DMS79 treated with DMSO at 0.1 percent for 48 hours (cell line): ENCODE measurements at regions not wholly inside any gene's neighbourhood (a gene's known extent, or its start where the extent isn't known, plus 50 kb on each side); places are given as distances from the start of the nearest gene placed in this dataset.

Experiments
- DNase-seq: peaks from one replicate; lab custom pipeline; 2025; lab: John Stamatoyannopoulos, UW

DNA sequence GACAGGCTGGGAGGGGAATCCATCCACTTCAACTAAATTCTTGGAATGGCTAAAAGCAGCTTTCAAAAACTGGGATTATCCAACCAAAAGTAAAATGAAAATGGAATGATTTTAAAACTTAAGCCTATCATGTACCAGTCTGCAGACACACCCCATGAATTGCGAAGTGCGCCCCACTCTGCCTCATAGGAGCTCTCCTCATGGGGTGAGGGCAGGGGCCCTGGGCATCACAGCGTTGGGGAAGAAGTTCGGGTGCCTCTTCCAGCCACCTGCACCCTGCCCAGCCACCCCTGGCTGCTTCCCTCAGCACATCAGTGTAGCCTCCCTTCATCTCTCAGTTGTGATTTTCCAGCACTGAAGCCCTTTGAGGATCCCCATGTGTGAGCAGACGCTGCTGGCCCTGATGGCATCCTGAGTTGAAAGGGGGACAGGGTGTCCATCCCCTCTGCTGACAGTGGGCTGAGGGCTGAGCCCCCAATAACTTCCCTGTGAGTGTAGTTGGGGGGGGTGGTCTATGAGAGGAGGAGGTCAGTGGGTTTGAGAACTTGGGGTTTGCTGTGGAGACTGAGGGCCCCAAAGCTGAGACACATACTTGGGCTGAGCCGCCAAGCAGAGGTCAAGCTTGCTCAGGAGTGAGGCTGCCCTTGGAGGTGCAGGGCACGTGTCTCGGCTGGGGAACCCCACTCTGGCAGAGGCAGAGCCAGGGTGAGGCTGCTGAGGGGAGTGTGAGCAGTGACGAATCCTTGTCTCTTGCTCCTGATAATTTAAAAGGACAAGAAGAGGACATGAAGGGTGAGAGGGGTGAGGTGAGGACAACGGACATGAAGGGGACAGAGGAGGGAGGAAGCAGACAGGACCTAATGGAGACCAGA lies 542.1 kb downstream of the TCERG1L start:
- DNase-seq, result no peak

DNA sequence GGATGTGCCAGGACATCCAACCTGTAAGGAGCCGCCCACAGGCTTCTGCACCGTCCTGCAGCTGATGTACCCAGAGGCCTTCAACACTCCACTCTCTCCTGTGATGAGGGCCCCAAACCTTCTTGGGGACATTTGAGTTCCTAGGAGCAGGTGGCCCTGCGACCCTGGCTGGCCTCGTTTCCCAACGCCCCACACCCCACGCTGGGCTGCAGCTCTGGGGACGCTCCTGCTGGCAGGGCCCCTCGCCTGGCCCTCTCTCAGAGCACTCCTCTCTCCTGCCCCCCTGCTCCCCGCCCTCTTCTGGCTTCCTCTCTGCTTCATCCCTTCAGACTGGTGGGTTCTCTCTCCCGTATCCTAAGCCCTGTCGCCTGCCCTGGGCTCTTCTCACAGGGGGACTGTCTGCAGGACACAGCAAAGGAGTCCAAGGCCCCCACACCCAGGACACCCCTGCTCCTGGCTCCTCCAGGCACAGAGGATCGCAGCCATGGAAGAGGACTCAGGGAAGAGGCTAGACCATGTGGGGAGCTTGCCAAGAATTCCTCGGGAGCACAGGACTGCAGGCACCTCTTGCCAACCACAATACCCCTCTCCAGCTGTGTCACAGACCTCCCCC lies 541.4 kb downstream of the TCERG1L start:
- DNase-seq, result no peak

DNA sequence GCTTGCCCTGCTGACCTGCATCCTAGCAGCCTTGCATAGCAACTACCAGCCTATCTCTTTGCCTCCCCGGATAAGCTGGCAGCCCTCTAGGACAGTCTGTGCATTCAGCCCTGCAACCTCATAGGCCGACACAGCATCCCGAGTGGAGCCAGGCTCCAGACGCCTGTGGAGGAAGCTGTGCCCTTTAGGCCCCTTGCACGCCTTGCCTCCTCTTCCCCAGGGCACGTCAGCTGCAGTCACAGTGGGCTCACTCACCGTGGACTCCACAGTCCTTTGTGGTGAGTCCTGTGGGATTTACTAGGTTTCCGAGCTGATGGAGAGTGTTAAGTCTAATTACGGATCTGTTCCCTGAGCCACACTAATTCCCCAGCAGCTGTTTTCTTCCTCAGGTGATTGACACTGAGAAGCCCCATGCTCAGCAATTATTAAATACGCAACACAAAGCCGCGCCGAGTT lies 540.0 kb downstream of the TCERG1L start:
- DNase-seq, result no peak

DNA sequence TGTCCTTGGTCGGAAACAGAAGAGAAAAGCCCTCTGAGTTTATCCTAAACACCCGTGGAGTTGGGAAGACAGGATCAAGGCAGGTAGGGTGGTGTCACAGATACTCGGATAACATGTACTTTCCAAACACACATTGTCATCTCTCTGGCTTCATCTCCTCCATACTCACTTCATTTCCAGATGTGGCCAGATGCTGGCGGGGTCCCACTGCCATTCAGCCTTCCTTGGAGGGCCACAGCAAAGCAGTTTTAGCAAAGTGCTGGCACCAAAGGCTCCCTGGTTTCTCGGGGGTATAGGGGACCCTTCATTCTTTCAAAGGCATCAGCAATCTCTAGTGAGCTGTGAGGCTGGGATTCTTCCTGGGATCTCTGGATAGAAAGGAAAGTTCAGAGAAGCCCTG lies 539.5 kb downstream of the TCERG1L start:
- DNase-seq, result no peak

DNA sequence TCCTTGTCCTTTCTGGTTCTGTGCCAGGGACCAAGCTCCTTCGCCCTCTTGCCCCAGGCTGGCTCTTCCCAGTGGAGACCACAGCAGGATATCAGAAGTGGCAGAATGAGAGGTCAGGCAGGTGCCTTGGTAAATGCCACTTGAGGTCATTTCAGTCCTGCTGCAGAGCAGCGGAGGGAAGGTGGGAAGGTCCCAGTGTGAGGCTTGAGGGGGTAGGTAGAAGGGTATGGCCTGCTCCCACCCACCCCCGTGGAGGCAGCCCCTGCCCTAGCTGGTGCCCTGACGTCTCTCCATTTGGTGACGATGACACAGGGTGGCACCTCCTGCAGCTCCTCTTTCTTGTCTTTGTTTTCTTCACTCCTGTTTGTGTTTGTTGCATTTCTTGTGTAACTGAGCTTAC lies 538.8 kb downstream of the TCERG1L start:
- no peak for DNase-seq

DNA sequence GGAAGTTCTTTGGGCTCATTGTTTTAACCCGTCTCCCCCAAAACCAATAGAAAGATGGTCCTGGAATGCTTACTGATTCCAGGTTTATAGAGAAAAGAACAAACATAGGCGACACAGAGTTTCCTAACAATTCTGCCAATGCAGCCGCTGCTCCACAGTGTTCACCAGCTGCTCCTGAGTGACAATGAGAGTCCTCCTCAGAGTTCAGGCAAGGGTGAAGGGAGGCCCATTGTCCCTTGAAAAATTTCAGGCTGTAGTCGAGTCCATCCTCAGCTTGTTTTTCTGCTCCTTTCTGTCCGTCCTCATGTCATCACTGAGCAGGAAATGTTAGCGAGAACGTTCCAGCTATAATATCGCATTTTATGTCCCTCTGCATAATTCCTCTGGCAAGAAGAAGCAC lies 537.6 kb downstream of the TCERG1L start:
- DNase-seq, result no peak

DNA sequence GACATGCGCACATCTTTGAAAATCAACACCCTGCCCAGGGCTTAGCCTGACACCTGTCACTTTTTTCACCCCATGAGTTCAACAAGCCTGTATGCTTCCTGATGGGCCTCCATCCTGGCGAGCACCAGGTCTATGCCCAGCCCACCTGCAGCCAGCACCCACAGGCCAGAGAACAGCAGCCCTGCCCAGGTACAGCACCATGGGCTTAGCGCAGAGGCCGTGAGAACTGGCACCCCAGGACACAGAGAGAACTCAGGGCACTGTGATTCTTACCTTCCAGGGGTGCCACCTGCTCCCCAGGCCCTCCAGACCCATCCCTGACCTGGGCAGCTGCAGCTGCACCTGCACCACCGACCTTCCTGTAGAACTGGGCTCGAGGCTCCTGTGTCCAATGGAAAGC lies 536.6 kb downstream of the TCERG1L start:
- DNase-seq, result no peak

DNA sequence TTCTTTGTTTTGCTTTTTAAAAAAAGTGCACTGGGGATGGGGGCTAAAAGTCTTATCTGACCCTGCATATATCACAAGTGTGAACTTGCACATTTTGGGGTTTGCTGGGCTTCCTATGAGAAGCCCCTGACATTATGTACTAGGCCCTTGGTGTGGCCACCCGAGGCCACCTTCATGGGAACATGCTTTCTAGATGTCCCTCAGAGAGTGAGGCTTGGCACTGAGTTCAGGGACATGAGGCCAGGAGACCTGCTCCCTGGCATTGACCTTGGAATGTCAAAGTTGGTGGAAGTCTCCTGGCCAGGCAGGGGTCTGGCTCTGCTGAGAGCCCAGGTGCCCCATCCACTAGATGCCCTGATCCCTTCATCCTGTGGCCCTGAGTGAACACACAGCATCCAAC lies 536.2 kb downstream of the TCERG1L start:
- no peak for DNase-seq

DNA sequence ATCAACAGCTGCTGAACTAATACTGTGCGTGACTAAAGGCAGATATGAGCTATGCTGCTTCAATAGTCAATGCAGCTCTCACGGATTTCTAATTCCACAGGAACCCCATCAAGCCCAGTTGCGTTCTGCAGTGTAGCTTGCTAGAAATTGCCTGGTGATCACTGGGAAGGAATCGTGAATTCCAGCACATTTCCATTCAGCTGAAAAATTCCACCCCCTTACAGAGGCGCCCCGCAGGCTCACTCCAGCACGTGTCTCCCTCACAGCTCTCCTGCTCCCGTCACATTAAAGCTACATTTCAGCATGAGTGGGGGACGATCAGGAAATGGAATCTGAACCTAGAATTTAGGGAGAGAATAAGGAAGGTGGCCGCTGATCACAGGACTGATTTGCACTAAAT lies 534.8 kb downstream of the TCERG1L start:
- DNase-seq, result no peak

DNA sequence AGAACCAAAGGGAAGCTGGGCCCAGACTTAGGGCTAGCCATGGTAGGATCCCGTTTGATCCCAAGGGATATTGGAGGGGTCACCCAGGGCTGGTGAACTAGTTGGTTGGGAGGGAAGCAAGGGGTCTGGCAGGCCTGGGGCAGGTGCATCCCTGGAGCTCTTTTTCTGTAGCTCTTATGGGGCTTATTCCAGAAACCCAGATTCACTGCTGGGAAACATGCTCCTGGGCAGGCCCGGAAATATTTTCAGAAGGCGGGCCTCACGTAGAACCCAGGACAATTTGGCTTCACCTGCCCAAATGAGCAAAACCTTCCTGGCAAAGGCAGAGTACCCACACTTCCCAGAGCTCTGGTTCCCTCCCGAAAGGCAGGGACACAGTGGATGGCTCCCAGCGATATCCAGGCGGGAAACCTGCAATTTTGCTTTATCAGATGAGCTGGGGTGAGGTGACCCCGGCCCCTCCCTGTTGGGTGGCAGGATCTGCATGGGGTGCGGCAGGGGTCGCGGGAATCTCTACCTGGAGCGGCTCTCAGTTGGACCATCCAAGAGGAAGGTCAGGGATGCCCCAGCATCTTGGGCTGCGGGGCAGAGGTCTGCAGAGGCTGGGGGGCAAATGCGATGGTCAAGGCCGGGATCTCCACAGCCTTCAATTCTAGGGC lies 533.9 kb downstream of the TCERG1L start:
- DNase-seq, result no peak

DNA sequence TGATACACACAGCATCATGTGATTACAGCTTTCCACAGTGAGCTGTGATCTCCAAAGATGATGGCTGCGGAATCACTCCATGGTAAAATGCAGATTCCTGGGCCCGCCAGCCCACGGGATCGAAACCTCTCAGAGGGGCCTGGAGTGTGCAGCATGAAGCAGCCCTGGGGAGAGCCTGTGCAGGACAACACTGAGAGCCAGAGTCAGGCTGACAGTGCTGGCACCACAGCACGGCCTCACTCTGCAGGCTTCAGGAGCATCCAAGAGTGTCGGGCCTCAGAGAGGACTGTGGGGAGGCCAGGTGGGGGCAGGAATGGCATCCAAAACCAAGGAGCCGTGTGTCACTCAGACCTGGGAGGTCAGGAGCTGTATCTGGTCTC lies 533.4 kb downstream of the TCERG1L start:
- DNase-seq, result no peak

DNA sequence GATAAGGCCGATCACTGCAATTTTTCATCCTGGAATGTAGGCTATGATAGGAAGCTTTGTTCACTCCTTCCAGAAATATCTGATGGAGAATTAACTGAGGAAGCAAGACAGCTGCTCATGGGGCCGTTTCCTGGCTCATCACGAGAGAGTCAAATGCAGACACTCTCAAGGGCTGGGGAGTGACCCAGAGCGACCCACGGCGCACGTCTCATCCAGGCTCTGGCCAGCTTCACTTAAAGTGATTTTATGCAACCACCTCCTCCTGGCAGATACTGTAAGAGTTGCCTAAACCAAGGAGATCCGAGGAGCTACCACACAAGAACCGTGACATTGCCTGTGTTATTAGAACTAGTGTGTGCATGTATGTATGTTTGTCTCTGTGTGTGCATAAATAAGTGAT lies 530.8 kb downstream of the TCERG1L start:
- DNase-seq, result no peak

DNA sequence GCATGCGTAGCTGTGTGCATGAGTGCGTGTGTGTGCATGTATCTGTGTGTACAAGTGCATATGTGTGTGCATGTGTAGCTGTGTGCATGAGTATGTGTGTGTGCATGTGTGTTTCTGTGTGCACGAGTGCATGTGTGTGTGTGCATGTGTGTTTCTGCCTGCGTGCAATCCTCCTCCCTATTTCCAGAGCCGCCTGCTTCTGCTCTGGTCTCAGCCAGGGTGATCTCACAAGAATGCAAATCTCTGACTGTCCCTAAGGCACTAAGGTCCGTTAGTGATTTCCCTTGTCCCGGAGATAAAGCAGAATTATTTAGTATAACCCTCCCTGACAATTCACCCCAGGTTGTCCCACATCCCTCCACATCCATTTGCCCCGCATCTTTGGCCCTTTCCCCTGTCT lies 530.3 kb downstream of the TCERG1L start:
- no peak for DNase-seq

DNA sequence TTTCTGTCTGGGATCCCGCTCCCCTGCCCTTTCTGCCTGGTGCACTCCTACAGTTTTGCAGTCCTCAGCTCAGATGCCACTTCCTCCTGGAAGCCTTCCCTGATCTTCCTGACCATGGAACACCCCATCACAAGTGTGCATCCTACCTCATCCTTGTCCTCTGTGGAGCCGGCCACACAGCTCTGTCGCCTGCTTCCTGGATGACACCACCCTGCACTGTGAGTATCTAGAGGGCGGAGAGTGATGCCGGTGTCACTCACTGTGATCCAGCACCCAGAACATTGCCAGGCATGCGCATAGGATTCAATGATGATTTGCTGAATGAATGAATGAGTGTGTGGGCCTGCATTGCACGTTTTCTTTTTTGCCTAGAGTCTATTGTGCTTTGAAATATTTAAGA lies 529.9 kb downstream of the TCERG1L start:
- no peak for DNase-seq

DNA sequence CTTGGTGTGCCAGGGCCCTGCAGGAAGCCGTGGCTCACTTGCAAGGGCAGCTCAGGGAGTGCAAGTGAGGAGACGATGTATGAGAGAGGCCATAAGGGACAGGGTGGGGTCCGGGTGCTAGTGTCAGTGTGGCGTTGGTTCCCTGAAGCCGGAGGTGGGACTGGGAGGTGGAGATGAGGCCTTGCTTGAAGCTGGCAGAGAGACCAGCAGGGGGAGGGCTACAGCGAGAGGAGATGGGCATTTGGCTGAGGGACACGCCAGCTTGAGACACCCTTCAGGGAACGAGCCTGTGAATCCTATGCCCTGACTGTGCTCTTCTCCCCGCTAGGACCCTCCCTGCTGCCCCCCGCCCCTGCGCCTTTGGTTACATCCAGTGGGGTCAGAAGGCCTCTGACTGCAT lies 529.1 kb downstream of the TCERG1L start:
- DNase-seq, result no peak

DNA sequence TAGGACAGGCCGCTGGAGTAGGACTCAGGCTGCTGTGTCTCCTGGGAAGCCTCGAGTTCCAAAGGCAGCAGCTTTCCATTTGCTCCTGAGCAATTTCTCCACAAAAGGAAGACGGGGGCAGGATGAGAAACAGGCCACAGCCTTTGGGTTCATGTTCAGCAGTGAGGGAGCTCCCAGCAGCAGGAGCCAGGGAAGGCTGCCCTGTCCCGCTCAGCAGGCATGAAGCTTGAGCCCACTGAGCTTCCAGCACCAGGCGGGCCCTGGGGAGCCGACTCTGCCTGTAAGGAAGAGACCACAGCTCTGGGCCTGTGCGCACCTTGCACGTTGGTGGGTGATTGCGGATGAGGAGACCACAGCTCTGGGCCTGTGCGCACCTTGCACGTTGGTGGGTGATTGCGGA lies 527.2 kb downstream of the TCERG1L start:
- no peak for DNase-seq

DNA sequence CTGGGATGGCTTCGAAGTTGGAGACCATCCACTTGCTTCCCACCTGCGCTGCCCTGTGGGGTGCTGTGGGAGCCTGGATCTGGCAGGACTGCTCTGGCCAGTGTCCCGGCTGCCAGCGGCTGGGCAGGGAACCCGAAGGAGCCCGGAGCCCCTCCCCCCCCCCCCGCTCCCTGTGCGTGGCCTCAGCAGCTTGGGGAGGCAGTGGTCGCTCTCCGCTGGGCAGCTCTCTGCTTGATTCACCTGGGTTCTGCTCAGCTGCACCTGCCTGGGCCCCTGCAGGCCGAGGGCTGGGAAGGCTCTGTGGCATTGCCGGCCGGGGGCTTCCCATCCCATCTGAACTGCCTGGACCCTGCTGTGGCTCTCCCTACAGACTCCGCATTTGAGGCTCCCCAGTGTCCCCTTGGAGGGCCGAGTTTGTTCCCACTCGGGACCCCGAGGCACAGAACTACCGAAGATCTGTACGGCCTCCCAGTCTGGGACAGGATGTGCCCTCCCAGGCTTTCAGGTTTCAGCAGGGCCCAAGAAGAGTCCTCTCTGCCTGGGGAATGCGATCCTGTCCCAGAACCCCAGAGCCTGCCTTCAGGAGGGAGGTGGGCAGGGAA lies 525.1 kb downstream of the TCERG1L start:
- no peak for DNase-seq

DNA sequence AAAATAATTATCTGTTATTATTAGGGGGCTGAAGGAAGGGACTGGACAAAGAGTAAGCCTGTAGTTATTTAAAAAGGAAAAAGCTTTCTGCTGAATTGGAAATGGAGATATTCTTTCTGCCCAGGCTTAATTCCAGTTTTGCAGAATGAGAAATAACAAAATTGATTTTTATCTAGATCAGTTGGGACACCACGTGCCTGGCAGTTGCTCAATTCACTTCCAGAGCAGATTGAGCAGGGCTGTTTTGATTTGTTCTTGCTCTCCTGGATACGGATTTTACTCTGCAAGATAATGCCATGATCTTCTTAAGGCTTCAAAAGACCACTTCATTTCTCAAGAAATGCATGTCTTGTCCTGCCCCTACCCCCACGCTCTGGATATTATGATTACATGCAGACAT lies 524.3 kb downstream of the TCERG1L start:
- DNase-seq, result no peak

DNA sequence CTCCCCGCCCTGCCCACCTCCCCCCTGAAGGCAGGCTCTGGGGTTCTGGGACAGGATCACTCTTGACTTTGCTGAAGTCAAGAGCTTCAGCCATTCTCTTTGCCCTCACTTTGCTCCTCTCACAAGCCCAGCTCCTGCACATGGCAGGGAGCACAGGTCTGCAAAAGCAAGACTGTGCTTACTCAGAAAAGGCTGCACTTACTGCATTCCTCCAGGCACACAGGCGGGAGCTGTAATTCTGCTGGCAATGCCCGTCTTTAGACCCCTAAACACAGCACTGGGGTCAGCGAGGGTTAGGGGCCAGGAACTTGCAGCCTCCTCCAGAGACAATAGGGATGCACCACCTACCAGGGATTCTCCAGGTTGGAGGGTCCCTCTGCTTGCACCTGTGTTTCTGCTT lies 523.7 kb downstream of the TCERG1L start:
- no peak for DNase-seq

DNA sequence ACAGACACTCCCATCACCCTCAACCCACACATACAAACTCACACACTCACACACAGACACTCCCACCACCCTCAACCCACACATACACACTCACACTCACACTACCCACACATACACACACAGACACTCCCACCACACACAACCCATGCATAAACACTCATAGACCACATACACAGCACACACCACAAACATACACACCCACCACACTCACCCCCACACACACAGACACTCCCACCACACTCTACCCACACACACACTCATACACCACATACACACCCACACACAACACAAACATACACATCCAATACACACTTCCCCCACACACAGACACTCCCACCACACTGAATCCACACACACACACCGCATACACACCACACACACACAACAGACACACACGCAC lies 521.2 kb downstream of the TCERG1L start:
- DNase-seq, result no peak

DNA sequence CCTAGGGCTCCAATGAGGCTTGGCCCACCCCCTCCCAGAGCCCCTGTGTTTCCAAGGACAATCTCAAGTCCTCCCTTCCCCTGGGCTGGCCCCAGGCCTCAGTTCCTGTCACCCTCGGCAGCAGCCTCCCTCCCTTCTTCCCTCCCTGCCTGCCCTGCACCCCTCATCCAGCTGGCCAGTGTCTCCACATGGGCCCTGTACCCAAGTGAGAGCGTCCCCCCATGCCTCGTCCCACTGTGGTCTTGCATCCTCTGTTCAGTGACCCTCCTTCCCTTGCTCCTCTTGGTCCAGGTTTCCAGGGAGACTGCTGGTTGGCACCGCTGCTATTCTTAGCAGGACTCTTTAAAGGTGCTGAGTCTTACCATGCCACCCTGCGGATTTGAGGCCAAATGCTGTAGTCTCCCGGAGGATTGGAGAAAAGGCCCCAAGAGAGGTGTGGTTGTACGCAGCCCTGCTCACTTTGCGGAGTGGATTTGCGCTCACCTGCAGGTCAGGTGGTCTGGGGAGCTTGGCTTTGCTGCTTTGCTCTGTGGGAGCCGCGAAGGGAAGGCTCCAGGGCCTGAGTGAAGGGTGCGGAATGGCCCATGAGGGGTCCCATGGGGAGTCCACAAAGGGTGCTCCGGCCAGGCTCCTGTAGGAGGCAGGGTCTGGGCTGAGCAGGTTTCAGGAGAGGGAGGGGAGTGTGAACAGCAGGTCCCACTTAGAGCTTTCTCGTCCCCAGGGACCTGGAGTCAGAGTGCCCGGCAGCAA lies 519.2 kb downstream of the TCERG1L start:
- DNase-seq, result no peak

DNA sequence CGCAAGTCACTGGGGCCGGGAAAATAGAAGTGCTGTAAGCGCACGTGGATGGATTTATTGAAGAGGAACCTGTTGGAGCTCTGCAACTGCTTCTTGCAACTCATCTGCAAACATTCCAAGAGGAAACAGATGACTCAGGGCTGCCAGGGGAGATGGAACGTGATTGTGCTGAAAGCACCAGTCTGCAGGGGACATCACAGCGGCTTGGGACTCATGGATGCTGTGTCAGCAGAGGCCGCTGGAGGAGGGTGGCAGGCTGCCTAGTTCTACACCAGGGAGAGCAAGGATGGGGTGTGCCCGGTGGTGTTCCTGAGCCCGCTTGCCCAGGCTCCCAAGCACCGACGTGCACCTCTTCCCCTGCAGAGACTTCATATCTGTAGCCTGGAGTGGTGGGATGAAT lies 515.7 kb downstream of the TCERG1L start:
- DNase-seq, result no peak
